ENCODE measurements at regions not wholly inside any gene's neighbourhood (a gene's known extent, or its start where the extent isn't known, plus 50 kb on each side); places are given as distances from the start of the nearest gene placed in this dataset.

GRCh38 chr4:35151816-35152572, 1092.3 kb downstream of the ARAP2 start:
- TF ChIP-seq TSHZ2 (CRISPR knock-in tag; IDR thresholded peaks at IDR 0.05) (no peak), RARB (CRISPR knock-in tag; IDR thresholded peaks at IDR 0.05) (no peak), CSDC2 (CRISPR knock-in tag; IDR thresholded peaks at IDR 0.05) (no peak), CSRNP3 (CRISPR knock-in tag; IDR thresholded peaks at IDR 0.05) (no peak), BACH2 (CRISPR knock-in tag; IDR thresholded peaks at IDR 0.05; ENCODE audit: borderline replicate concordance) (no peak), ZNF8 (CRISPR knock-in tag; IDR thresholded peaks at IDR 0.05) (no peak), OSR1 (CRISPR knock-in tag; IDR thresholded peaks at IDR 0.05) (no peak)
- TF ChIP-seq, protein P1, sequence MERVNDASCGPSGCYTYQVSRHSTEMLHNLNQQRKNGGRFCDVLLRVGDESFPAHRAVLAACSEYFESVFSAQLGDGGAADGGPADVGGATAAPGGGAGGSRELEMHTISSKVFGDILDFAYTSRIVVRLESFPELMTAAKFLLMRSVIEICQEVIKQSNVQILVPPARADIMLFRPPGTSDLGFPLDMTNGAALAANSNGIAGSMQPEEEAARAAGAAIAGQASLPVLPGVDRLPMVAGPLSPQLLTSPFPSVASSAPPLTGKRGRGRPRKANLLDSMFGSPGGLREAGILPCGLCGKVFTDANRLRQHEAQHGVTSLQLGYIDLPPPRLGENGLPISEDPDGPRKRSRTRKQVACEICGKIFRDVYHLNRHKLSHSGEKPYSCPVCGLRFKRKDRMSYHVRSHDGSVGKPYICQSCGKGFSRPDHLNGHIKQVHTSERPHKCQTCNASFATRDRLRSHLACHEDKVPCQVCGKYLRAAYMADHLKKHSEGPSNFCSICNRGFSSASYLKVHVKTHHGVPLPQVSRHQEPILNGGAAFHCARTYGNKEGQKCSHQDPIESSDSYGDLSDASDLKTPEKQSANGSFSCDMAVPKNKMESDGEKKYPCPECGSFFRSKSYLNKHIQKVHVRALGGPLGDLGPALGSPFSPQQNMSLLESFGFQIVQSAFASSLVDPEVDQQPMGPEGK (CRISPR knock-in tag; IDR thresholded peaks at IDR 0.05; ENCODE audit: borderline replicate concordance) = no peak

All from SK-N-SH treated with all-trans-retinoic acid at 6 μM for 48 hours (cell line).